ENCODE measurements at regions not wholly inside any gene's neighbourhood (a gene's known extent, or its start where the extent isn't known, plus 50 kb on each side); places are given as distances from the start of the nearest gene placed in this dataset.

- H3K4me3 ChIP-seq (ENCODE audit: low read depth, low read length) = no peak overlapping the region
- peak overlapping the region; percentile 1 for H3K27ac ChIP-seq (ENCODE audit: low read depth, low read length)
- H3K4me1 ChIP-seq (ENCODE audit: control insufficient read depth in 1 of 2, insufficient read depth in 2 of 2, low read length in 2 of 2) = peaks cover 5 to 14% of the 10 kb centered on the region in 2 experiments
- H3K79me1 ChIP-seq (ENCODE audit: low read length) = peaks cover 7% of the 10 kb centered on the region
- H2BK120ac ChIP-seq (ENCODE audit: insufficient read depth, low read length, poor library complexity) = no peak overlapping the region
- no peak overlapping the region for H3K9ac ChIP-seq (ENCODE audit: low read length)
- H3K23ac ChIP-seq (ENCODE audit: low read length) = no peak overlapping the region
- H4K91ac ChIP-seq (ENCODE audit: low read depth, low read length) = no peak overlapping the region
- WGBS (ENCODE audit: extremely low coverage, insufficient coverage, insufficient read length) = no CpG with 5 or more reads among the region's 5 CpGs
- DNase-seq = peak; percentile 45 to 85
- H3K9me3 ChIP-seq (ENCODE audit: insufficient read depth, low read depth, low read length) = no peaks in the 10 kb centered on the region
- no peaks in the 10 kb centered on the region for H3K36me3 ChIP-seq (ENCODE audit: control insufficient read depth in 1 of 2, insufficient read depth in 2 of 2, low read length in 2 of 2)
- no peaks in the 10 kb centered on the region for H3K27me3 ChIP-seq (ENCODE audit: insufficient read depth, low read length)
- H2AFZ ChIP-seq (ENCODE audit: insufficient read depth, low read length, poor library complexity) = no peak overlapping the region
- no peak overlapping the region for H4K12ac ChIP-seq (ENCODE audit: low read depth, low read length)
- no peaks in the 10 kb centered on the region for H3K79me2 ChIP-seq (ENCODE audit: control insufficient read depth, insufficient read depth, low read length, poor library complexity)
- no peak overlapping the region for H2AK5ac ChIP-seq (ENCODE audit: low read length)
- H3K4ac ChIP-seq (ENCODE audit: low read depth, low read length) = no peak overlapping the region
- no peak overlapping the region for H3K4me2 ChIP-seq (ENCODE audit: low read length)
- H3K14ac ChIP-seq (ENCODE audit: low read length) = no peak overlapping the region
- H3K18ac ChIP-seq (ENCODE audit: low read length) = no peak overlapping the region
- H4K8ac ChIP-seq (ENCODE audit: low read depth, low read length) = no peak overlapping the region
- H2BK12ac ChIP-seq (ENCODE audit: low read length) = no peak overlapping the region
- no peak overlapping the region for H2BK5ac ChIP-seq (ENCODE audit: low read depth, low read length, poor library complexity)
Measured at GRCh38 chr2:66127061-66127460, 307.9 kb upstream of the MEIS1 start.

- Histone ChIP-seq H3K27ac (ENCODE audit: low read depth, low read length) (no peak overlapping the region), H2BK120ac (ENCODE audit: insufficient read depth, low read length, poor library complexity) (no peak overlapping the region), H3K79me2 (ENCODE audit: control insufficient read depth, insufficient read depth, low read length, poor library complexity) (no peaks in the 10 kb centered on the region), H3K4me1 (ENCODE audit: control insufficient read depth in 1 of 2, insufficient read depth in 2 of 2, low read length in 2 of 2) (peaks cover 5 to 16% of the 10 kb centered on the region in 2 experiments), H4K91ac (ENCODE audit: low read depth, low read length) (peak overlapping the region; percentile 5), H3K23ac (ENCODE audit: low read length) (no peak overlapping the region), H3K18ac (ENCODE audit: low read length) (no peak overlapping the region), H2AFZ (ENCODE audit: insufficient read depth, low read length, poor library complexity) (no peak overlapping the region), H3K4me2 (ENCODE audit: low read length) (no peak overlapping the region), H4K12ac (ENCODE audit: low read depth, low read length) (no peak overlapping the region), H3K36me3 (ENCODE audit: control insufficient read depth in 1 of 2, insufficient read depth in 2 of 2, low read length in 2 of 2) (no peaks in the 10 kb centered on the region), H2BK5ac (ENCODE audit: low read depth, low read length, poor library complexity) (no peak overlapping the region), H3K79me1 (ENCODE audit: low read length) (peaks cover 10% of the 10 kb centered on the region), H2AK5ac (ENCODE audit: low read length) (peak overlapping the region; percentile 50), H4K8ac (ENCODE audit: low read depth, low read length) (no peak overlapping the region), H3K4me3 (ENCODE audit: low read depth, low read length) (no peak overlapping the region), H2BK12ac (ENCODE audit: low read length) (peak overlapping the region; percentile 13), H3K9ac (ENCODE audit: low read length) (no peak overlapping the region), H3K14ac (ENCODE audit: low read length) (no peak overlapping the region), H3K4ac (ENCODE audit: low read depth, low read length) (no peak overlapping the region), H3K27me3 (ENCODE audit: insufficient read depth, low read length) (no peaks in the 10 kb centered on the region), H3K9me3 (ENCODE audit: insufficient read depth, low read depth, low read length) (no peaks in the 10 kb centered on the region)
- no CpG with 5 or more reads among the region's 5 CpGs for WGBS (ENCODE audit: extremely low coverage, insufficient coverage, insufficient read length)
- no peak for DNase-seq
Measured at GRCh38 chr2:66125951-66126350, 309.0 kb upstream of the MEIS1 start.

GRCh38 chr2:66122516-66122915 is 312.4 kb upstream of the MEIS1 start:
- H2BK120ac ChIP-seq (ENCODE audit: insufficient read depth, low read length, poor library complexity) = no peak overlapping the region
- H3K9ac ChIP-seq (ENCODE audit: low read length) = no peak overlapping the region
- no peak overlapping the region for H4K91ac ChIP-seq (ENCODE audit: low read depth, low read length)
- H3K79me1 ChIP-seq (ENCODE audit: low read length) = peaks cover 8% of the 10 kb centered on the region
- no peak overlapping the region for H4K12ac ChIP-seq (ENCODE audit: low read depth, low read length)
- no peaks in the 10 kb centered on the region for H3K9me3 ChIP-seq (ENCODE audit: insufficient read depth, low read depth, low read length)
- no peak overlapping the region for H2BK5ac ChIP-seq (ENCODE audit: low read depth, low read length, poor library complexity)
- H4K8ac ChIP-seq (ENCODE audit: low read depth, low read length) = no peak overlapping the region
- no peak overlapping the region for H3K4me2 ChIP-seq (ENCODE audit: low read length)
- H3K27ac ChIP-seq (ENCODE audit: low read depth, low read length) = no peak overlapping the region
- no peak overlapping the region for H3K4ac ChIP-seq (ENCODE audit: low read depth, low read length)
- no peaks in the 10 kb centered on the region for H3K27me3 ChIP-seq (ENCODE audit: insufficient read depth, low read length)
- WGBS (ENCODE audit: extremely low coverage, insufficient coverage, insufficient read length) = no CpG with 5 or more reads among the region's 2 CpGs
- H3K14ac ChIP-seq (ENCODE audit: low read length) = no peak overlapping the region
- H2AFZ ChIP-seq (ENCODE audit: insufficient read depth, low read length, poor library complexity) = no peak overlapping the region
- H3K23ac ChIP-seq (ENCODE audit: low read length) = no peak overlapping the region
- H3K79me2 ChIP-seq (ENCODE audit: control insufficient read depth, insufficient read depth, low read length, poor library complexity) = no peaks in the 10 kb centered on the region
- no peak overlapping the region for H3K18ac ChIP-seq (ENCODE audit: low read length)
- H2AK5ac ChIP-seq (ENCODE audit: low read length) = no peak overlapping the region
- H2BK12ac ChIP-seq (ENCODE audit: low read length) = no peak overlapping the region
- no peak overlapping the region for H3K4me3 ChIP-seq (ENCODE audit: low read depth, low read length)
- DNase-seq = peak; percentile 64 to 94
- peaks cover under 1 to 16% of the 10 kb centered on the region in 2 experiments for H3K4me1 ChIP-seq (ENCODE audit: control insufficient read depth in 1 of 2, insufficient read depth in 2 of 2, low read length in 2 of 2)
- H3K36me3 ChIP-seq (ENCODE audit: control insufficient read depth in 1 of 2, insufficient read depth in 2 of 2, low read length in 2 of 2) = no peaks in the 10 kb centered on the region

DNA sequence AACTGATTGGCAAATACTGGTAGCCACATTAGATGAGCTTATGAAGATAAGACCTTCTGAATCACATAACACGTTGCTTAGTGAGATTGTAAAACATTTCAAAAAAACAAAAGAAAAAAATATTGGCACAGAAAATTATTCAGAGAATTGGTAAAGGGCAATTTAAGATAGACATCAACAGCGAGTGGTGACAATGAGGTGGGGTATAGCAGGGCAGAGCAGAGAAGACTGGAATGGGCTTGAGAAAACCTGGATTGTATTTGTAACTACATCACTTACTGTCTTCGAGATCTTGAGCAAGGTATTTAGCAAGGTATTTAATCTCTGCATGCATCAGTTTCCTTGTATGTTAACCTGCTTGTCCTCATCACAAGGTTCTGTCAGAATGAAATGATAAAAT is 313.0 kb upstream of the MEIS1 start:
- peaks cover 0 to 12% of the 10 kb centered on the region in 2 experiments for H3K4me1 ChIP-seq (ENCODE audit: control insufficient read depth in 1 of 2, insufficient read depth in 2 of 2, low read length in 2 of 2)
- no peak overlapping the region for H4K12ac ChIP-seq (ENCODE audit: low read depth, low read length)
- H3K79me2 ChIP-seq (ENCODE audit: control insufficient read depth, insufficient read depth, low read length, poor library complexity) = no peaks in the 10 kb centered on the region
- H3K27ac ChIP-seq (ENCODE audit: low read depth, low read length) = peak overlapping the region; percentile 63
- peaks cover 7% of the 10 kb centered on the region for H3K79me1 ChIP-seq (ENCODE audit: low read length)
- no peak overlapping the region for H3K4me3 ChIP-seq (ENCODE audit: low read depth, low read length)
- no peak overlapping the region for H3K9ac ChIP-seq (ENCODE audit: low read length)
- no peak overlapping the region for H3K4me2 ChIP-seq (ENCODE audit: low read length)
- peak; percentile 60 to 93 for DNase-seq
- no peak overlapping the region for H3K14ac ChIP-seq (ENCODE audit: low read length)
- H3K4ac ChIP-seq (ENCODE audit: low read depth, low read length) = no peak overlapping the region
- no CpG with 5 or more reads among the region's 3 CpGs for WGBS (ENCODE audit: extremely low coverage, insufficient coverage, insufficient read length)
- no peaks in the 10 kb centered on the region for H3K9me3 ChIP-seq (ENCODE audit: insufficient read depth, low read depth, low read length)
- H2AK5ac ChIP-seq (ENCODE audit: low read length) = no peak overlapping the region
- H3K27me3 ChIP-seq (ENCODE audit: insufficient read depth, low read length) = no peaks in the 10 kb centered on the region
- H3K36me3 ChIP-seq (ENCODE audit: control insufficient read depth in 1 of 2, insufficient read depth in 2 of 2, low read length in 2 of 2) = no peaks in the 10 kb centered on the region
- H2BK5ac ChIP-seq (ENCODE audit: low read depth, low read length, poor library complexity) = peak overlapping the region; percentile 77
- H3K18ac ChIP-seq (ENCODE audit: low read length) = no peak overlapping the region
- no peak overlapping the region for H2BK12ac ChIP-seq (ENCODE audit: low read length)
- H4K8ac ChIP-seq (ENCODE audit: low read depth, low read length) = no peak overlapping the region
- no peak overlapping the region for H2BK120ac ChIP-seq (ENCODE audit: insufficient read depth, low read length, poor library complexity)
- H4K91ac ChIP-seq (ENCODE audit: low read depth, low read length) = no peak overlapping the region
- H2AFZ ChIP-seq (ENCODE audit: insufficient read depth, low read length, poor library complexity) = no peak overlapping the region
- no peak overlapping the region for H3K23ac ChIP-seq (ENCODE audit: low read length)
